K562 (cell line): ENCODE measurements at regions not wholly inside any gene's neighbourhood (a gene's known extent, or its start where the extent isn't known, plus 50 kb on each side); places are given as distances from the start of the nearest gene placed in this dataset.
A peak's percentile ranks its signal among the peaks of the same experiment; 100 is the strongest.

Experiments used
- ATAC-seq: fragments of 200-7000 bp; cut with Tn5 transposase; 3 replicates; pipeline ENCODE4 v1.9.1; 2020; ENCODE audit warnings: moderate library complexity
- BruUV-seq: library from RNA; stranded (reverse); fragments of 400-500 nt; replicated peaks from 2 replicates; lab custom pipeline; 2021; lab: Mats Ljungman, UMichigan
- CTCF ChIA-PET: fragments of 300-600 bp; formaldehyde crosslinking; extraction: SDS; loops from one replicate; lab custom pipeline; 2021; ENCODE audit warnings: low intra/inter-chr PET ratio; lab: Yijun Ruan, JAX
- POLR2A ChIA-PET: fragments of 300-600, 350-650 bp; sonication (Branson Sonifier 250); formaldehyde crosslinking; extraction: SDS; loops from one replicate; lab custom pipeline; 2021; ENCODE audit warnings: antibody characterized with exemption, inconsistent platforms; lab: Yijun Ruan, JAX
- DNase-seq, 4 experiments: peaks; one replicate each; pipeline versions ENCODE4 v3.0.0 to v3.0.0-alpha.2; 2011 to 2018; ENCODE audit warnings: low spot score in 3 of 4, mixed read lengths in 3 of 4; ENCODE audit errors: extremely low read depth in 1 of 4
- FAIRE-seq: peaks from 2 replicates; lab custom pipeline; 2011; peaks lifted over from hg19 to GRCh38; lab: Jason Lieb, UNC
- H2AFZ ChIP-seq: 2 replicates; pipeline ENCODE4 v1.6.0; 2011; ENCODE audit warnings: low read depth, low read length, control low read depth, inconsistent platforms
- H3K27ac ChIP-seq: fragments of 200-600 bp; 3 replicates; pipeline ENCODE4 v1.8.0; 2011; ENCODE audit warnings: low read depth, mild to moderate bottlenecking, control low read depth, inconsistent platforms, low read length, moderate library complexity, mixed read lengths; ENCODE audit errors: extremely low read depth
- H3K27me3 ChIP-seq, 2 experiments: fragments of 300-600 bp in 1 of 2; 2 replicates in 1 of 2; 3 replicates in 1 of 2; pipeline versions ENCODE4 v1.6.0 to v1.8.0; 2011; ENCODE audit warnings: inconsistent platforms in 2 of 2, low read length in 2 of 2, mild to moderate bottlenecking in 1 of 2, mixed read lengths in 1 of 2, moderate library complexity in 1 of 2; ENCODE audit not compliant: control insufficient read depth in 2 of 2, insufficient read depth in 2 of 2
- H3K36me3 ChIP-seq: fragments of 300-600 bp; 3 replicates; pipeline ENCODE4 v1.8.0; 2011; ENCODE audit warnings: mild to moderate bottlenecking, low read length, inconsistent platforms; ENCODE audit not compliant: control insufficient read depth, insufficient read depth
- H3K4me1 ChIP-seq, 2 experiments: fragments of 200-600 bp in 1 of 2; replicated peaks in 1 of 2; 2 replicates in 1 of 2; 3 replicates in 1 of 2; pipeline versions ENCODE4 v1.5.1 to v1.8.0; 2011; ENCODE audit warnings: inconsistent platforms in 2 of 2, low read length in 2 of 2, mild to moderate bottlenecking in 1 of 2, mixed read lengths in 1 of 2, moderate library complexity in 1 of 2; ENCODE audit not compliant: control insufficient read depth in 2 of 2, insufficient read depth in 2 of 2
- H3K4me2 ChIP-seq: 2 replicates; pipeline ENCODE4 v1.6.1; 2011; ENCODE audit warnings: low read length, control low read depth, inconsistent platforms, mixed read lengths; ENCODE audit not compliant: insufficient read depth
- H3K4me3 ChIP-seq: fragments of 200-600 bp; sonication (generic), shearing (Covaris generic); 2 replicates; pipeline ENCODE4 v1.5.1; 2016; ENCODE audit warnings: control low read depth, inconsistent platforms
- H3K79me2 ChIP-seq: fragments of 200-600 bp; 3 replicates; pipeline ENCODE4 v1.8.0; 2011; ENCODE audit warnings: low read length, inconsistent platforms; ENCODE audit not compliant: control insufficient read depth, insufficient read depth
- H3K9ac ChIP-seq, 2 experiments: 2 replicates each; pipeline versions ENCODE4 v1.6.0 to v1.6.1; 2011; ENCODE audit warnings: low read depth in 2 of 2, low read length in 2 of 2, control low read depth in 1 of 2, inconsistent platforms in 1 of 2, mild to moderate bottlenecking in 1 of 2, mixed read lengths in 1 of 2; ENCODE audit not compliant: insufficient read depth in 1 of 2
- H3K9me1 ChIP-seq: one replicate; pipeline ENCODE4 v1.6.0; 2011; ENCODE audit warnings: inconsistent platforms, mild to moderate bottlenecking, low read length, moderate library complexity; ENCODE audit not compliant: control insufficient read depth, insufficient read depth
- H3K9me3 ChIP-seq: replicated peaks from 2 replicates; pipeline ENCODE4 v1.5.1; 2011; ENCODE audit warnings: low read depth, low read length, inconsistent platforms; ENCODE audit not compliant: control insufficient read depth, insufficient read depth
- H4K20me1 ChIP-seq: replicated peaks from 2 replicates; pipeline ENCODE4 v1.6.1; 2011; ENCODE audit warnings: low read length, inconsistent platforms, mixed read lengths; ENCODE audit not compliant: control insufficient read depth, insufficient read depth
- ATF3 ChIP-seq, 2 experiments: fragments of 450-650 bp in 1 of 2; sonication (generic) in 1 of 2; formaldehyde crosslinking in 1 of 2; IDR thresholded peaks in 1 of 2; conservative IDR thresholded peaks in 1 of 2; 2 replicates each; pipeline versions ENCODE4 v1.6.1 to v1.8.1; 2016 to 2023; ENCODE audit warnings: mild to moderate bottlenecking in 2 of 2, moderate library complexity in 2 of 2, inconsistent platforms in 1 of 2, missing genetic modification reagents in 1 of 2
- ATF7 ChIP-seq: fragments of 450-650 bp; IDR thresholded peaks from 2 replicates; pipeline ENCODE4 v1.7.1; 2014; ENCODE audit warnings: mild to moderate bottlenecking, moderate library complexity
- CTBP1 ChIP-seq: fragments of 450-650 bp; IDR thresholded peaks from 2 replicates; pipeline ENCODE4 v1.6.1; 2016; ENCODE audit warnings: borderline replicate concordance
- DPF2 ChIP-seq: fragments of 450-650 bp; IDR thresholded peaks from 2 replicates; pipeline ENCODE4 v1.6.1; 2016
- MAFF ChIP-seq: IDR thresholded peaks from 2 replicates; pipeline ENCODE4 v1.6.1; 2012; ENCODE audit warnings: low read length, improper control_type of control experiment
- MCM7 ChIP-seq, 2 experiments: fragments of 450-650 bp; IDR thresholded peaks; 2 replicates each; pipeline ENCODE4 v1.6.1; 2016 to 2018
- MEIS2 ChIP-seq: fragments of 450-650 bp; IDR thresholded peaks from 2 replicates; pipeline ENCODE4 v1.6.1; 2014; ENCODE audit warnings: mild to moderate bottlenecking; ENCODE audit not compliant: partially characterized antibody
- PBX2 ChIP-seq, 2 experiments: IDR thresholded peaks in 1 of 2; conservative IDR thresholded peaks in 1 of 2; 2 replicates each; pipeline ENCODE4 v1.6.1; 2016; ENCODE audit warnings: low read depth in 2 of 2, mild to moderate bottlenecking in 1 of 2, missing compliant biosample characterization in 1 of 2, missing genetic modification characterization in 1 of 2, moderate library complexity in 1 of 2
- PKNOX1 ChIP-seq: fragments of 450-650 bp; IDR thresholded peaks from 2 replicates; pipeline ENCODE4 v1.6.1; 2016
- POLR2H ChIP-seq: IDR thresholded peaks from 2 replicates; pipeline ENCODE4 v1.6.1; 2016; ENCODE audit warnings: missing genetic modification characterization, low read depth, mild to moderate bottlenecking, control low read depth, missing compliant biosample characterization, moderate library complexity
- TBP ChIP-seq: optimal IDR thresholded peaks from 2 replicates; pipeline ENCODE3; 2011; ENCODE audit warnings: low read depth, low read length, improper control_type of control experiment
- ZFPM2 ChIP-seq: fragments of 250-450 bp; sonication (Bioruptor Pico); IDR thresholded peaks from 2 replicates; pipeline ENCODE4 v1.5.1; 2022; ENCODE audit warnings: mild to moderate bottlenecking
- WGBS: fragments of 100-300 bp; shearing (Covaris generic); methylation state at CpG from one replicate; pipeline ENCODE4 v1.1.6; 2016; ENCODE audit warnings: low coverage, mixed read lengths; ENCODE audit not compliant: insufficient coverage; ENCODE audit errors: missing lambda C conversion rate; 5-methylcytosine and 5-hydroxymethylcytosine counted together
- in situ Hi-C: fragments of 300-500 bp; cut with MboI; formaldehyde crosslinking; loops from 4 replicates; pipeline ENCODE4 v1.15.0; 2018; ENCODE audit warnings: inconsistent platforms, mixed read lengths
- intact Hi-C: fragments of 100-400 bp; cut with micrococcal nuclease; formaldehyde crosslinking; loops from 2 replicates; pipeline ENCODE4 v1.14.2; 2022

- peak; percentile 49 for TF ChIP-seq PKNOX1
- no peak for TF ChIP-seq MAFF
- peak; percentile 46; the same call in 1 of the 2 replicates for TF ChIP-seq CTBP1
Observed at GRCh38 chr7:106593028-106593417, 67.9 kb downstream of the CCDC71L start (continued).

GRCh38 chr7:106592282-106593027 is 68.5 kb downstream of the CCDC71L start:
- intact Hi-C loops (no loop called here), in situ Hi-C loops (no loop called here)
- no peak overlapping the region for H3K4me2 ChIP-seq
- peaks cover 4% of the 10 kb centered on the region for H3K9me1 ChIP-seq
- H3K4me1 ChIP-seq = peaks cover 8 to 45% of the 10 kb centered on the region in 2 experiments; a peak in 4 of 5 replicates
- WGBS = 4% methylated on average over 1 of the region's 1 CpG
- no peaks in the 10 kb centered on the region for H3K79me2 ChIP-seq
- H3K9ac ChIP-seq = no peak overlapping the region
- H3K27me3 ChIP-seq = no peaks in the 10 kb centered on the region
- BruUV-seq = no TSS peak
- no peaks in the 10 kb centered on the region for H4K20me1 ChIP-seq
- ChIA-PET CTCF (interaction anchor here (0.6 kb wide), 1 partner anchor 683 kb away, joined by 4 read pairs; no protein-coding TSS in a partner anchor), POLR2A (interaction anchor here (0.6 to 1.3 kb wide), 2 partner anchors 66 to 234 kb away, joined by 4 read pairs; no protein-coding TSS in a partner anchor)
- H3K36me3 ChIP-seq = no peaks in the 10 kb centered on the region
- no peaks in the 10 kb centered on the region for H3K9me3 ChIP-seq
- no peak overlapping the region for H3K27ac ChIP-seq
- peak; percentile 56; the same call in 1 of the 2 replicates for TF ChIP-seq POLR2H (tag)
- TF ChIP-seq DPF2 = 0 out of 2 replicates have a peak, but pooled peaks have one; percentile 28
- TF ChIP-seq MCM7 (IDR thresholded peaks at IDR 0.05) = no peak
- peak; percentile 61 for TF ChIP-seq ATF3 (IDR thresholded peaks at IDR 0.05)
- no peak for TF ChIP-seq ATF3 (CRISPR knock-in tag; conservative IDR thresholded peaks at IDR 0.05)
- TF ChIP-seq ZFPM2 (CRISPR knock-in tag) = 0 out of 2 replicates have a peak, but pooled peaks have one; percentile 35
- peak; percentile 40; the same call in 1 of the 2 replicates for TF ChIP-seq PKNOX1
- TF ChIP-seq MEIS2 = peak; percentile 79
- no peak for TF ChIP-seq TBP
- TF ChIP-seq PBX2 (CRISPR knock-in tag; IDR thresholded peaks at IDR 0.05; ENCODE audit: low read depth) = no peak
- peak; percentile 60 for TF ChIP-seq PBX2 (tag; conservative IDR thresholded peaks at IDR 0.05; ENCODE audit: low read depth)
- peak; percentile 39; the same call in 1 of the 2 replicates for TF ChIP-seq ATF7
- ATAC-seq (no peak; the same call in 2 of the 3 replicates), DNase-seq (no peak), FAIRE-seq (no peak)
- H3K4me3 ChIP-seq = no peak overlapping the region
- peak overlapping the region; percentile 4; the same call in 1 of the 2 replicates for H2AFZ ChIP-seq
